Stimulated activated CD4-positive, alpha-beta T cell treated with anti-CD3 and anti-CD28 coated beads, TNF-alpha, amount 100 ng/mL, for 48 hours (primary cell): ENCODE measurements at regions not wholly inside any gene's neighbourhood (a gene's known extent, or its start where the extent isn't known, plus 50 kb on each side); places are given as distances from the start of the nearest gene placed in this dataset.
"Not testable (repeated sequence)": the region's sequence is repeated elsewhere in the genome, so short reads cannot be mapped to it uniquely, and the experiment has no call there.

Source experiments
- DNase-seq, 3 donors: peaks; one replicate each; pipeline ENCODE4 v3.0.0-alpha.2; 2020; ENCODE audit warnings: low read depth in 3 of 3

DNA sequence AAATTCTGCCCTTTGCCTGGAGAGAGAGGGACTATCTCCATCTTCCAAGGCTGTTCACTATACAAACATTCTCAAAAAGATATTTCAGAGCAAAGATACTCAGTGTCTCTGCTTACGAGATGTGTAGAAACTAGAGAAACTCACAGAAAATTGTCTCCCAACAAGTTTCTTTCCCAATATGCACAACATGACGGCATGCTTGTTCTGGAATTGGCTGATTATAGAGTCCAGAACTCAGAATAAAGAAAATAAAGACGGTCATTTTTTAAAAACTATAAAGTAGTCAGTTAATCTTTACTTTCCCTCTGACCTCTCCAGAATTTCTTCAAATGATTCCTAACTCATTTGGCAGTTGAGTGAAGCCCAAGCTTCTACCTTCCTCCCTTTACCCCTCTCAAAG is 285.5 kb upstream of the KLF3 start:
- no peak for DNase-seq

DNA sequence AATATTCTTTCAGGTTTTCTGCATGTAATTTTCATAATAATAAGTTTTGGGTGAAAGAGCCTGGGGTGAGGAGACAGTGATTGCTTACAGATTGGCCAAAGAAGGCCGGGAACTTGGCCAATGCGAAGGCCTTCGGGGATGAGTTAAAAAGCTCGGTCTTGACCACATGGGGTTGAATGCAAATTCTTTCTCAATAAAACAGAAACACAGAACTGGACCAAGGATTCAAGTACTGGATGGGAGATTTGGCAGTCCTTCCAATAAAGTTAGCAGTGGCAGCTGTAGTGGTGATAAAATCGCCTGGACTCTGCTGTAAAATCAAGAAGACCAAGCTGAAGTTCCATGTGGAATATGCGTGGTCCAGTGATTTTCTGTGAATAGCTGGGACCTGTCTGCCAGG is 282.2 kb upstream of the KLF3 start:
- DNase-seq = no peak

DNA sequence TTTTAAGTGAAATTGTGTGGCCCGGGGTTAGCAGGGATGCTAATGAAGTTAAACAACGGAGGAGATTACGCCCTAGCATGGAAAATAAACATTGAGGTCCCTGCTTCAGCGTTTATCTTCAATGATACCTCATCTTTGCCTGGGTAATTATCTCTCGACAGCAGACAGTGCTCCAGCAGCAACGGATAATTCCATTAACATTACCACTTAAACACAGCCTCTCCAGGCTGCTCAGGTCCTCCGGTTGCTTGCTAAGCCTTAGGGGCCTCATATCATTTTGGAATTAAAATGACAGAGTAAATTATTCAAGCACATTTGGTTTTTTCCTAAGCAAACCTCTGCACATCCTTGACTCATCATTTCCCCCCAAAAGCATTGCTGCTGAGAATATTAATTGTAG is 281.5 kb upstream of the KLF3 start:
- no peak for DNase-seq

DNA sequence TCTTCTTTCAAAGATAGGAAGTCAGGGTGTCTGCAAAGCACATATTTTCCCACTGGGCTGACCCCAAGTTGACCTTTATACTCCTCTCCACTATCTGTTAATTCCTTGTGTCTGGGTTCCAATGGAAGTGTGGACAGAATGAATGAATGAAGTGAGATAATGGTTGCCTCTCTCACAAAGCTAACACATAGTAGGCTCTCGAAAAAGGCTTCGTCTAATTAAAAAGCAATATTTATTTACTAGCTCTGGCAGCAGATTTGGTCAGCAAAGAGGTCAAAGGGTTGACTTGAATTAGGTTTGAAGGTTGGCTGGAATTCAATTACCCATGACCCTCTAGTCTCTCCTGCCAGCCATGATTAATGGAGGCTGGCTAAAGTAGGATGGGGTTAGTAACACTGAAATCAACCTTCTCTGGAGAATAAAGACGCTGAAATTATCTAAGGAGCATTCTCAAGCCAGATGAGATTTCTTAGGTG is 280.3 kb upstream of the KLF3 start:
- DNase-seq = no peak

DNA sequence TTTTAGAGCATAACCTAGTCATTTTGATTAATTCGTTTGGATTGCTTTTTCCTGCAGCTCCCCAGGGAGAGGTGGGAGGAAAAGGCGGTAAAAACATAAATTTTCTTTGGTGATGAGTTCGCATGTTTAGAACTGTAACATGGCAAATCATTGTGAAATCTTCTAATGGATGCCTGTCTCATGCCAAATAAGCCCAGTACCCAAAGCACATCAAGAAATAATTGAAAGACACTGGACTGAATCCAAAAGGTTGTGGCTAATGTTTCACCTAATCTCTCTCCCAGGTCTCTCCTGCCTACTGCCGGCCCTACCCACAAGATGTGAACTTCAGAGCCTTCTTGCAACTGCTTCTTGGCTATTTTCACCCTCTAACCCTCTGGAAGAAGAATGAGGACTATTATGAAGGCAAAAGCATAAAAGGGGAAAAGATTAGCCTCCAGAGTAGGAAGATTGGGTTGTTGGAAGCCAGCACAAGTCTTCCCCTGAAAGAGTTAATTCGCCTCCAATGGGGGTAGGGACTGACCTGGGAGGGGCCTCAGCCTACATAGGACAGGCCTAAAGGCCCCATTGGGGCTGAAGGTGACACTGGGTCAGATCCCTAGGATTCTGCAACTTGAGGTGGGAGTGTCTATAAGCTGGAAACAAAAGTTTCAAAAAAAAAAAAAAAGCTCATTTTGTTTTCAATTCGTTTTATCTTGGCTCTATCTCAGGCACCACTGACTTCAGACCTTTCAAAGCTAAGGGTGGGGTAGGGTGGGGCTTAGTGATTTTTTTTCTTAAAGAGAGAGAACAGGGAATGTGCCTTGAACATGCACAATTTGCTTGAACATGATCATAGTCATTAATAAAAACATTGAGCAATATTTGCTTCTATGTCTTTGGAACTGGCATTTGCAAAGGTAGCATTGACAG is 278.6 kb upstream of the KLF3 start:
- DNase-seq = no peak

DNA sequence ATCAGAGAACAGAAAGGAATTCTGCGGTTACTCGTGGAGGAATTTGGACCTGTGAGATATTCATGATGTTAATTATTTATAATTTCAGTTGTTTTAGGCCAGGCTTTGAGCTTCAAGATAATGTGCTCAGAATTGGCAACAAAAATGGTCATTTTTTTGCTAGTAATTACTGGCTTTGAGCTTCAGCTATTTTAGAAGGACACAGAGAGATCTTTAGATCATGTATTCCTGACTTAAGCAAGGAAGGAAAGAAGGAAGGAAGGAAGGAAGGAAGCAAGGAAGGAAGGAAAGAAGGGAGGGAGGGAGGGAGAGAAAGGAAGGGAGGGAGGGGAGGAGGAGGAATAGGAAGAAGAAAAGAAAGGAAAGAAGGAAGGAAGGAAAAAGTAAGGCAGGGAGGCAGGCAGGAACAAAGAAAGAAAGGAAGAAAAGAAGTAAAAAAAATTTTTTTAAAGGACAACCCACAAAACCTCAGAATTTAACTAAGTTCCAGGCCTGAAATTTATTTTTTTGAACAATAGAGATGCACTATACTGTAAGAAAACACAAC is 277.9 kb upstream of the KLF3 start:
- no peak for DNase-seq

DNA sequence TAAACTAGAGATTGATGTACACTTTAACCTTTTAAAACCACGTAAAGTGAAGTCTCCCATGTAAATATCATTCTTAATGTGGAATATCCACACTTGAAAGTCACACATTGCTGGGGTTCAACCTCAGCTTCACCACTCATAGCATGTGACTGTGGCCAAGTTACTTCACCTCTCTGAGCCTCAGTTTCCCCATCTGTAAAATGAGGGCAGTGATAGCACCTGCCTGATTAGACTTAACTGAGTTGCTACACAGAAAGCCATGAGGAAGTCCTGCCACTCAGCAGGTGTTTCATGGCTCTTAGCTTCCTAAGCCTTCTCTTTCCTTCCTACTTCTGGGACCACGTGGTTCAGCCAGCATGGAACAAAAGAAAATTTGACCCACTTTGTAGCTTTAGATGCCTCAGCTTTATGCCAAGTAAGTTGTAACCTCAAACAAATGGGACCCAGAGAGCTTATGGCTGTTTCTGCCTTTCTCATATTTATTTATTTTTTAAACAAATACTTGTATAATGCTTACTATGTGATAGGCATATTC is 277.3 kb upstream of the KLF3 start:
- DNase-seq = no peak

DNA sequence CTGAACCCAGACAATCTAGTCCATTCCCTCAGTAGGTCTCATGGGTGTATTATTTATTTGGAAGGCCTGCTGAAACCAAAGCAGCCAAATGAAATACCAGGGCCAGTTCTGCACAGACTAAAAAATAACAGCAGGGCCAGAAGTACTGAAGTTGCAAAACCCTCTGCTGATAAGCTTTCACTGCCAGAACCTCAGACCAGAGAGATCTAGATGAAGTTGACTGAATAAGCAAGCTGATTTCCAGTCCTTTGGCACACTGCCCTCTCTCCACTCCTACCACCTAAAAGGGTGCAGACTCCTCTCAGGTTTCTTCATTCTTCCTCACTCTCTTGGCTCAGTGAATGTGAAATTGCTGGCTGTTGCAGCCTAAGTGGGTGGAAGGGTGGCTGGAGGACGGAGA is 276.7 kb upstream of the KLF3 start:
- no peak for DNase-seq

DNA sequence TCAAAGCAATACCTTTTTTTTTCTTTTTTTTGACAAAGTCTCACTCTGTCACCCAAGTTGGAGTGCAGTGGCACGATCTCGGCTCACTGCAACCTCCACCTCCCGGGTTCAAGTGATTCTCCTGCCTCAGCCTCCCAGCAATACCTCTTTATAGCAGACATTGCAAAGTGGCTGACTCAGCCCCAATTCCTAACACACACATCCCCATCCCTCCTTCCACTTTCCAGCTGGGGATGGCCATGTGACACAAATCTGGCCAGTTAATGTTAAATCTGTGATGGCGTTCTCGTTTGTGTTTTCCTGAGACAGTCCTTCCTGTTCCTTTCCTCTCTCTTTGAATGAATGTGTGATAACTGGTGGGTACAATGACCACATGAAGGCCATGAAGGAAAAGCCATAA is 276.2 kb upstream of the KLF3 start:
- no peak for DNase-seq

DNA sequence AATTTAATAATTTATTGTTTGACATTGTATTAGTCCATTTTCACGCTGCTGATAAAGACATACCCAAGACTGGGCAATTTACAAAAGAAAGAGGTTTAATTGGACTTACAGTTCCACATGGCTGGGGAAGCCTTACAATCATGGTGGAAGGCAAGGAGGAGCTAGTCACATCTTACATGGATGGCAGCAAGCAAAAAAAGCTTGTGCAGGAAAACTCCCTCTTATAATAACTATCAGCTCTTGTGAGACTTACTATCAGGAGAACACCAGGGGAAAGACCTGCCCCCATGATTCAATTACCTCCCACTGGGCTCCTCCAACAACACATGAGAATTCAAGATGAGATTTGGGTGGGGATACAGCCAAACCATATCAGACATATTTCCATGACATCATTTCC is 275.1 kb upstream of the KLF3 start:
- not testable (repeated sequence) for DNase-seq

DNA sequence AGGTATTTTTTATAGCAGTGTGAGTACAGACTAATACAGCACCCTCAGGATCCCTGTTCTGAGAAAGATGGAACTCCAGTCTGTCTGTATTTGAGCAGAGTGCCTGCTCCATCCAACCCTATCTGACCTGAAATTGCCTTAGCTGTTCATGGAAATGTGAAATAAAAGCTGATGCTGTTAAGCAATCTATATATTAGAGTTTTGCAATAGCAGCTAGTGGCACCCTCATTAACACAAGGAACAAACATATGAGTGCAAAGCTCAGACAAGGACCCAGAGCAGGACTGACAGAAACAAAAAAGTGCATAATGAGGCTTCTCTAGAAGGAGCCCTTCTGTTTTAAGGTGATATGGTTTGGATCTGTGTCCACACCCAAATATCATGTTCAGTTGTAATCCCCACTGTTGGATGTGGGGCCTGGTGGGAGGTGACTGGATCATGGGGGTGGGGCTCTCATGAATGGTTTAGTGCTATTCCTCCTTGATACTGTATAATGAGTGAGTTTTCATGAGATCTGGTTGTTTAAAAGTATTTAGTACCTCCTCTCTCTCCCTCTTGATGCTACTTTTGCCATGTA is 272.9 kb upstream of the KLF3 start:
- no peak for DNase-seq

DNA sequence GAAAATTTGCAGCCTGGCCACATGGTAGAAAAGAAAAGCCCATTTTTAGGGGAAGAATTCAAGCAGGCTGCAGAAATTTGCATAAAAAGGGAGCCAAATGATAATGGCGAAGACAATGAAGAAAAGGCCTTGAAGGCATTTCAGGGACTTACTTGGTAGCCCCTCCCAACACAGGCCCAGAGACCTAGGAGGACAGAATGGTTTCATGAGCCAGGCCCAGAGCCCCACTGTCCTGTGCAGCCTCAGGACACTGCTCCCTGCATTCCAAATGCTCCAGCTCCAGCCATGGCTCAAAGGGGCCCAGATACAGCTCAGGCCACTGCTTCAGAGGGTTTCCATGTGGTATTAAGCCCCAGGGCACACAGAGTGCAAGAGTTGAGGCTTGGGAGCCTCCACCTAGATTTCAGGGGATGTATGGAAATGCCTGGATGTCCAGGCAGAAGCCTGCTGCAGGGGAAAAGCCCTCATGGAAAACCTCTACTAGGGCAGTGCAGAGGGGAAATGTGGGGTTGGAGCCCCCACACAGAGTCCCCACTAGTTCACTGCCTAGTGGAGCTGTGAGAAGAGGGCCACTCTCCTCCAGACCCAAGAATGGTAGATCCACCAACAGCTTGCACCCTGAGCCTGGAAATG is 271.7 kb upstream of the KLF3 start:
- DNase-seq = no peak

DNA sequence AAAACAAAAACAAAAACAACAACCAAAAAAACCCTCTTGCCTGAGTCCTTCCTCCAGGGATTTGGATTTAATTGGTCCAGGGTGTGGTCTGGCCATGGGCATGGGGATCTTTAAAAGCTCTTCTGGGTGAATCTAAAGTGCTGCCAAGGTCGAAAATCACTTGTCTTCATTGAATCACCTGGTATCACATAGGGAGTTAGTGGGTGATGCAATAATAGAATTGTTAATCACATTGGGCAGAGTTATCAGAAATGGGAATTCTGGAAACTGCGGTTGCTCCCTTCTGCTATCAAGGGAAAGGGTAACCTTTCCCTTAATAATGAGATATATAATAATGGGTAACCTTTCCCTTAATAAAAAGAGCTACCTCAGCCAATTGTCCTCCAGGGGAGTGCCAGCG is 267.9 kb upstream of the KLF3 start:
- no peak for DNase-seq

DNA sequence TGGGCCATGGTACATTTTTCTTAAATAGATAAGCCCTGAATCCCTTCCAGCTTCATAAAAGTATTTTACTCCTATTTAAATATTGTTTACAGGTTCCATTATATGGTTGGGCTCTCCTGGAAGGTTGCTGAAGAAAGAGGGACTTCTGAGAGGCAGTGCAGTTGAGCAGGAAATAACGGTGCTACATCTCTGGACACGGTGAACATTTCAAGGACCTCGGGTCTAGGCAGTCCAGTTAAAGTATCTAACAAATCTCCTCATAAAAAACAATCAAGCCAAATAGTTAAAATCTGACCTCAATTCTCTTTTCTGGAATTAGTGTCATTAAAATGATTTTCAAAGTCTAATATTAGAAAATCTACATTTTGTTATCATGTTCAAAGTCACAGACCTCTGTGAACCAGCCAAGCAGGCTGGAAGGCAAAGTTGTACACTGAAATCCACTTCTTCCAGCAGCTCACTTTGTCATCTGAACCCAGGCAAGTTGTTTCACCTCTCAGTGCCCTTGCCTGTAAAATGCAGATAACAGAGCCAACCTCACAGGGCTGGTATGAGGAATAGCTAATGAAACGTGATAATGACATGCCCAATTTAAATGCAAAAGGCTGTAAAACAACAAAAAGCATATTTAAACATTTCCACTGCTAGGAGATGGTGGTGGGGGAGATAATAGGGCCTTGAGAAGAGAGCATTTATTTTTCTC is 267.0 kb upstream of the KLF3 start:
- DNase-seq = no peak

DNA sequence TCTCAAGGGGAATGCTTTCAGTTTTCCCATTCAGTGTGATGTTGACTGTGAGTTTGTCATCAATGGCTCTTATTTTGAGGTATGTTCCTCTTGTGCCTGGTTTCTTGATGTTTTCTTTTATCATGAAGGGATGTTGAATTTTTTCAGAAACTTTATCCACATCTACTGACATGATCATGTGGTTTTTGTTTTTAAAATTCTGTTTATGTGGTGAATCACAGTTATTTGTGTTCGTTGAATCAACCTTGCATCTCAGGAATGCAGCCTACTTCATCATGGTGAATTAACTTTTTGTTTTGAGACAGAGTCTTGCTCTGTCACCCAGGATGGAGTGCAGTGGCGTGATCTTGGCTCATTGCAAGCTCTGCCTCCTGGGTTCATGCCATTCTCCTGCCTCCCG is 263.1 kb upstream of the KLF3 start:
- no peak for DNase-seq

DNA sequence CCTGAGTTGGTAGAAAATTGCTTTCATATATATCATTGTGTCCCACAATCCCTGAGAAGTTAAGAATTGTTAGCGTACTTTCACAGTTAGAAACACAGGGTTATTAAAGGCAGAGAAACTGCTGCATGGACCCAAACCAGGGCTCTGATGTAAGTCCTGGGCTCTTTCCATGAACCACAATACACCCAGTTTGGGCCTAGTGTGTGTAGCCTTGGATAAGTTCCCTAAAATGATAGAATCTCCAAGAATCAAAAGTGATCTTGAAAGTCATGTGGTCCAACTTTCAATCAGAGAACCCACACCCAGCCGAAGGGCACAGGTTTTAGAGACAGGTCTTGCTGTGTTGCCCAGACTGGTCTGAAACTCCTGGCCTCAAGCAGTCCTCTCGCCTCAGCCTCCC is 257.8 kb upstream of the KLF3 start:
- DNase-seq = no peak

DNA sequence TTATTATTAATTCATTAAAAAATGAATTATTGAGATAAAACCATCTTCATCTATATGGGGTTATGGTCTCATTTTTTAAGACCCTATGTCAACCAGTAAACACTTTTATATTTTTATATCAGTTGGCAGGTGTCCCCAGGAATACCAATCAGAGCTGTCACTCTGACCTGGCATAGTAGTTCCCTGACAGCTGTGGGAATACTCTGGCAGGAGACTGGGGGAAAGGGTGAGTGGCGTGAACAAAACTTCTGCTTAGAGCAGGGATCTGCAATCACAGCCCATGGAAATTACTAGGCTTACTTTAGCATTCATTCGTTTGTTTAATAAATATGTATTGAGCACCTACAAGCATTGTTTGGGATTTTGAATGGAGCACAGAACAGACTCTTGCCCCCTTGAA is 254.1 kb upstream of the KLF3 start:
- DNase-seq = no peak

DNA sequence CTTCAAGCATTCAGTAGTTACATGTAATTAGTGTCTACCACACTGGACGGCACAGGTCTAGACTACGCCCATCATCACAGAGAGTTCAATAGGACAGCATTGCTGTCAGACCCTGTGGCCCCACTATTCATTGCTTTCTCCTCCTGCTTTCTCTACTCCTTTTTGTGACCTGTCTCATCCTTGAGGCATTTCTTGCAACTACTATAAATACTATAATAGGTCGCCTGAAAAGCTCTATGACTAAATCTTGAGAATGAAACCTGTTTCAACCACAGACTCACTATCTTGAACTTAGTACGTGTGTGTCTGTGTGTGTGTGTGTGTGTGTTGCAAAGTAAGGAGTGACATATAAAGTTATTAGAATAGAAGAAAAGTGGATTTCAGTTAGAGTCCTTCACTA is 252.9 kb upstream of the KLF3 start:
- DNase-seq = no peak

DNA sequence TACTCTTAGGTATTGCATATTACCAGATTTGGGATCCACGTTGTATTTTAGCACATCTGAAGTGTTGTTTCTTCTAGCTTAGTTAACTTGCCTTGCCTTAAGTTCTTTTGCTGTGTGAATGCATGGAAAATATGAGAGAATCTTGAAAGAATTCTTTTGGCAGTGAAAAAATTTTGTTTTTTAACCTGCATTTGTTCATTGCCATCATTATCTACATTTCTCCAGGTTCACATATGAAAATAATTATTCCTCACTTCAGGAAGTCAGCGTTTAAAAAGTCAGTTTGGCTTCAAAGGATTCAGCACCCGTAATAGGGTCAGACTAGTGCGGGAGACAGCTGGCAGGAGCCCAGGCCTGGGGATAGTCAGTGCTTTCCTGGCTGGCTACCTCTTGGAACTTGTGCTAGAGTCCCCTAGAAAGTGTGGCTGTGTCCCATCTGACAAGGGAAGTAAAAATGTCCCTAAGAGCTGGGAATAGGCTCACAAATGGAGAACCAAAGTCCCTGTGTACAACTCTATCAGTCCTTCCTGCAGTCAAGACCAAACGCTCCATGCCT is 251.9 kb upstream of the KLF3 start:
- DNase-seq = no peak

DNA sequence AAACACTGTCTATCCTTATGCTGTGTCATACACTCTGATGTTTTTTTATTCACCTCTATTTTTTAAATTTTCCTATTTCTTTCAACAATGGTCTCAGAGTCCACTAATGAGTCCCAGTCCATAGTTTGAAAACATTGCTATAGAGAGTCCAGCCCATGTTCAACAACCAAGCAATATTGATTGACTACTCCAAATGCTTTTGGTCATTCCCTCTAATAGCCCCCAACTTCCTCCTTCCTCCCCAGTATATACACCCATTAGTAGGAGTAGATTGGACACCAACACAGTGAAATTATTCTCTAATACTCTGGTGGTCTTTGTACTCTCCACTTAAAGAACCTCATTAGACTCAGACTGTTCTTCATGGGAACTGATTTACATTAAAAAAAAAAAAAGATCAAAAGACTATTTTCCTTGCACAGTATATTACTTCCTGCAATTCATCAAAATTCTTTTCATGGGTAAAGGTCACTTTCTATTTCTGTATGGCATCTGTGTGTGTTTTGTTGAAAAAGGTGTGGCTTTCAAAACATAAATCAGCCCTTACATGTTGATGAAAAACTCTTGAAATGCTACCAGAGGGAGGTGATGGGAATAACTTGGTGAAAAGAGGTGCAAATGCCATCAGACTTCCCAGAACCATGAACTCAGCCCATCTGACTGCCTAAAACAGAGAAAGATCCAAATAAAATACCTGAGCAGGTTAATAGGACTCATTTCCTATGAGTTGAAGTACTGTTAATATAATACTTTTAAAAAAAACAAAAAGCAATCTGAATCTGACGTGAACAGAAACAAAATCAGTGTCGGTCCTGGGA is 250.3 kb upstream of the KLF3 start:
- no peak for DNase-seq

DNA sequence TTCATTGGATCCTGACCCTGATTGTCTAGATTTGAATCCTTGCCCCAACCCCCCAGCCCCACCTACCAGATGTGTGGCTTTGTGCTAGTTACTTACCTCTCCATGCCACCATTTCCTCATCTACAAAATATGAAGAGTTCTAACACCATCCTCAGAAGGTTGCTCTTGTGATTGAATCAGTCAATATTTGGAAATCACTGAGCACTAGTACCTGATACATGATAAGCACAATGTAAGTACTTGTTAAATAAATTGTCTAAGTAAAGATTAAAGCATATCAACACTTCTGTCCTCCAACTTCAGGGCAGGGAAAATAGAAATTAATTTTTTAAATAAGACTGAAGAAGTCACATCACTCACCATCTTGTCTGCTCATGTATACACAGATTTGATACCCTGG is 249.6 kb upstream of the KLF3 start:
- DNase-seq = no peak
